Skeletal muscle tissue (tissue), 3 donors: ENCODE measurements at regions not wholly inside any gene's neighbourhood (a gene's known extent, or its start where the extent isn't known, plus 50 kb on each side); places are given as distances from the start of the nearest gene placed in this dataset.

Experiments
- H3K27ac ChIP-seq: one replicate; pipeline ENCODE4 v1.7.0; 2013; ENCODE audit warnings: mild to moderate bottlenecking, low read depth, low read length, inconsistent platforms
- H3K27me3 ChIP-seq, 3 donors: one replicate each; pipeline ENCODE4 v1.7.0; 2013; ENCODE audit warnings: low read length in 3 of 3; ENCODE audit not compliant: control insufficient read depth in 3 of 3, insufficient read depth in 3 of 3
- H3K36me3 ChIP-seq, 3 donors: one replicate each; pipeline ENCODE4 v1.7.0; 2013; ENCODE audit warnings: low read length in 3 of 3; ENCODE audit not compliant: control insufficient read depth in 3 of 3, insufficient read depth in 3 of 3
- H3K4me1 ChIP-seq, 3 donors: one replicate each; pipeline ENCODE4 v1.7.0; 2013; ENCODE audit warnings: low read length in 3 of 3, mild to moderate bottlenecking in 3 of 3; ENCODE audit not compliant: control insufficient read depth in 3 of 3, insufficient read depth in 3 of 3
- H3K4me3 ChIP-seq, 3 donors: one replicate each; pipeline ENCODE4 v1.7.0; 2013; ENCODE audit warnings: low read length in 3 of 3
- H3K9ac ChIP-seq, 3 donors: one replicate each; pipeline ENCODE4 v1.7.0; 2013; ENCODE audit warnings: low read length in 3 of 3, mild to moderate bottlenecking in 3 of 3, moderate library complexity in 2 of 3, low read depth in 1 of 3
- H3K9me3 ChIP-seq, 3 donors: one replicate each; pipeline ENCODE4 v1.7.0; 2013; ENCODE audit warnings: low read length in 3 of 3; ENCODE audit not compliant: control insufficient read depth in 3 of 3
- donor health status: Osteomylitis.

DNA sequence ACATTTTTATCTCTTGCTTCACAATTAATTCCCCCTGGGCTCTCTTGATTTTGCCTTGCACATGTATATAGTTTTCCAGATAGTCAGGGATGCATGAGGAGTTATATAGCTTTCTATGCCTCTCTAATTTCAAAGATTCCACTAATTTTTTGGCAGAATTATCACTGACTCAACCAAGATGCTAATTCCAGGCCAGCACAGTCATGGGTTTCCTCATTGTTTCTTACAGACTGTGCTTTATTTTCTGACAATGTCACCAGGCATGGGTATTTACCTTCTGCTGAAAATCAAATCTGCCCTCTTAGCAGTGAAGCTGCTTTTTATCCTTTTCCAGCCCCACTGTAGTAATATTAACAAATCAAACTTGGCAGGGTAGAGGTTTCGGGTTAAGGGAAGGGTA, 1520.6 kb upstream of the CADM2 start:
- Histone ChIP-seq H3K36me3 (no peaks in the 10 kb centered on the region), H3K27ac (no peak overlapping the region), H3K4me1 (no peaks in the 10 kb centered on the region), H3K9ac (no peak overlapping the region), H3K9me3 (no peaks in the 10 kb centered on the region), H3K27me3 (no peaks in the 10 kb centered on the region), H3K4me3 (no peak overlapping the region)

- Histone ChIP-seq H3K9me3 (no peaks in the 10 kb centered on the region), H3K27me3 (no peaks in the 10 kb centered on the region), H3K36me3 (no peaks in the 10 kb centered on the region), H3K9ac (no peak overlapping the region), H3K27ac (no peak overlapping the region), H3K4me3 (no peak overlapping the region), H3K4me1 (no peaks in the 10 kb centered on the region)
These were observed 1505.7 kb upstream of the CADM2 start for GRCh38 chr3:83453056-83453455.

GRCh38 chr3:83454353-83454752, 1504.4 kb upstream of the CADM2 start:
- H3K9ac ChIP-seq = no peak overlapping the region
- no peaks in the 10 kb centered on the region for H3K27me3 ChIP-seq
- H3K36me3 ChIP-seq = no peaks in the 10 kb centered on the region
- no peaks in the 10 kb centered on the region for H3K4me1 ChIP-seq
- H3K27ac ChIP-seq = no peak overlapping the region
- no peaks in the 10 kb centered on the region for H3K9me3 ChIP-seq
- no peak overlapping the region for H3K4me3 ChIP-seq

- no peak overlapping the region for H3K9ac ChIP-seq
- no peaks in the 10 kb centered on the region for H3K4me1 ChIP-seq
- H3K27ac ChIP-seq = no peak overlapping the region
- no peaks in the 10 kb centered on the region for H3K27me3 ChIP-seq
- H3K36me3 ChIP-seq = no peaks in the 10 kb centered on the region
- no peak overlapping the region for H3K4me3 ChIP-seq
- no peaks in the 10 kb centered on the region for H3K9me3 ChIP-seq
These were observed 1501.2 kb upstream of the CADM2 start for GRCh38 chr3:83457551-83457950.

DNA sequence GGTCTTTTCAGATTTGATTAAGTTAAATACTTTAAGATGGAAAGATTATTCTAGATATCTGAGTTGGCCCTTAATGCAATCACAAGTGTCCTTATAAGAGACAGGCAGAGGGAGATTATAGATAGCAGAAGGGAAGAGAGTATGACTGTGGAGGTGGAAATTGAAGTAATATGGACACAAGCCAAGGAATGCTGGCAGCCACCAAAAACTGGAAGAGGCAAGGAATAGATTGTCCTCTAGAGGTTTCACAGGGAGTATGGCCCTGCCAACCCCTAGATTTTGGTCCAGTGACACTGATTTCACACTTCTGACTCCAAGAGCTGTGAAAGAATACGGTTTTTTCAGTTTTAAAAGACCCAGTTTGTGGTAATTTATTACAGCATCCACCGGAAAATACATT, 1498.7 kb upstream of the CADM2 start:
- H3K36me3 ChIP-seq = no peaks in the 10 kb centered on the region

DNA sequence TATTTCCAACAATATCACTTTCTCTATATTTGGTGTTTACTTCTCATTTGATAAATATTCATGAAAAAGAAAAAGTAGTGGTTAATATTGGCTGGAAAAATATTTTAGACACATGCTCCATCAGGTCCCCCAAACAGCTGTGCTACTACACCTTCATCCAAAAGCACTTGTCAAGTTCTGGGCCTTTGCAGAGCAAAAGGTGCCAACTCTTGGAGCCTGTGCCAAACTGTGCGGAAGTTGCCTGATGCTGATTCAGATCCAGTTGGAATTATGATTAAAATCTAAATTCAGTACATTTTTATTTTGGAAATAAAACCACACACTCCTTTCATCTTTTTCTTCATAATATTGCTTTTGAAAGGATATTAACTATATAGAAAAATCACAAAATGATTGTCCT, 1497.4 kb upstream of the CADM2 start:
- Histone ChIP-seq H3K9ac (no peak overlapping the region), H3K36me3 (no peaks in the 10 kb centered on the region), H3K27me3 (no peaks in the 10 kb centered on the region), H3K4me3 (no peak overlapping the region), H3K27ac (no peak overlapping the region), H3K9me3 (no peaks in the 10 kb centered on the region), H3K4me1 (no peaks in the 10 kb centered on the region)

More for the DNA sequence above, 1498.7 kb upstream of the CADM2 start:
- Histone ChIP-seq H3K27me3 (no peaks in the 10 kb centered on the region), H3K4me3 (no peak overlapping the region), H3K4me1 (no peaks in the 10 kb centered on the region), H3K27ac (no peak overlapping the region), H3K9me3 (no peaks in the 10 kb centered on the region), H3K9ac (no peak overlapping the region)

GRCh38 chr3:83477563-83477962, 1481.2 kb upstream of the CADM2 start:
- Histone ChIP-seq H3K27ac (no peak overlapping the region), H3K27me3 (no peaks in the 10 kb centered on the region), H3K9ac (no peak overlapping the region), H3K4me1 (no peaks in the 10 kb centered on the region), H3K4me3 (no peak overlapping the region), H3K9me3 (no peaks in the 10 kb centered on the region), H3K36me3 (no peaks in the 10 kb centered on the region)

DNA sequence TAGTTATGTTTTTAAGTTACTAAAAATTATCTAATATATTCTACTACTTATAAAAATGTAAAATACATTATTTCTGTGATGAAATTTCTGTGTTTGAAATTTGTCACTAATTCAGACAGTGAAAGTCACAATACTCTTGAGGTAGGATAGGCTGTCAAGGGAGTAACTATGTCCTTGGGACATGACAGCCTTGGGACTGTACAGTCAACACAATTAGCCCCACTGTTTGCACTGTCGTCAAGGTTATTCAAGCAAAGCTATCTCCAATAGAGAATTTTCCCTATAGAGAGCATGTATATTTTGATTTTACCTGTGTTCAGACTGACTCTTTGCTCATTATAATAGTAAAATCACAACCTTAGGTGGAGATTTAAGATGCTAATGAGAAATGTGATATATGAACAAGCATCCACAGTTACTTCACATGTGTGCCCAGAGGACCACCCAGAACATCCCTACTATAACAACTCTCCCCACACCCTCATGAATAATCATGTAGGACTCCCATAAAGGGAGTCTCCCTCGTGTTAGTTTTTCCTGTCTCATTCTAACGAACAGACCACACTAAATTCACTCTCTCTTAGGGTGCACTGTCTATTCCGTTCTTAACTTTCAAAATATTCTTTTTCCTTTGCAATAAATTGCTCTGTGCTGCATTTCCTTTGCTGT, 1476.3 kb upstream of the CADM2 start:
- H3K27me3 ChIP-seq = no peaks in the 10 kb centered on the region
- no peaks in the 10 kb centered on the region for H3K36me3 ChIP-seq
- H3K4me1 ChIP-seq = no peaks in the 10 kb centered on the region
- H3K4me3 ChIP-seq = no peak overlapping the region
- H3K9ac ChIP-seq = no peak overlapping the region
- no peaks in the 10 kb centered on the region for H3K9me3 ChIP-seq
- no peak overlapping the region for H3K27ac ChIP-seq

- Histone ChIP-seq H3K27ac (no peak overlapping the region), H3K4me3 (no peak overlapping the region), H3K4me1 (no peaks in the 10 kb centered on the region), H3K27me3 (no peaks in the 10 kb centered on the region), H3K9ac (no peak overlapping the region), H3K36me3 (no peaks in the 10 kb centered on the region), H3K9me3 (no peaks in the 10 kb centered on the region)
These were observed 1462.3 kb upstream of the CADM2 start for GRCh38 chr3:83496462-83496861.

DNA sequence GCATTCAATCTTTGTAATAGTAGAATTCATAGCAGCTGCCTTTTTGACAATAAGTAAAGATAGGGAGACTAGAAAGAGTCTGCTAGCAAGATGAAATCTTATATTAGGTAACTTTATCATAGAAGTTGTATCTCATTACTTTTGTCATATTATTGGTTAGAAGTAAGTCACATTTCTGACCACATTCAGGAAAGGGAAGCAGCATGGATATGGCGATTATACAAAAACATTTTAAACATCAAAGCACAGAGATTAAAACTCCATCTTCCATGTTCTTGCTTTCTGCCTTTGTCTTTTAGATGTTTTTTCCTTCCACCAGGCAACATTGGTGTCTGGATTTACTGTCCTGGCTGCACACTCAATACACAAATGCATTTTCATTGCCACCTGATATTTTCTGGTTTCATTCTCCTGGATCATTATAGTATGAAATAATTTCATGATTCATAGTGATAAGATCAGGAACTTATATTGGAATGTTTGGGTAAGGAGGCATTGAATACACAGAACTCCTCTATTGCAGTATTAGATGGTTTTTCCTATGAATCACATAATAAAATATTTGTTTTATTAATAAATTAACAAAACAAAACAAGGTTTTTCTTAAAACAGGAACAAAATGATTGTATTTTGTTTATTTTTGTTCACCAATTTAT, 1460.3 kb upstream of the CADM2 start:
- H3K27ac ChIP-seq = no peak overlapping the region
- H3K4me3 ChIP-seq = no peak overlapping the region
- no peaks in the 10 kb centered on the region for H3K36me3 ChIP-seq
- no peaks in the 10 kb centered on the region for H3K27me3 ChIP-seq
- no peaks in the 10 kb centered on the region for H3K4me1 ChIP-seq
- no peak overlapping the region for H3K9ac ChIP-seq
- H3K9me3 ChIP-seq = peaks cover 0 to 4% (median 0%) of the 10 kb centered on the region in 3 donors
